ENCODE measurements at regions not wholly inside any gene's neighbourhood (a gene's known extent, or its start where the extent isn't known, plus 50 kb on each side); places are given as distances from the start of the nearest gene placed in this dataset.
A peak's percentile ranks its signal among the peaks of the same experiment; 100 is the strongest.

GRCh38 chr16:86375851-86376250, 134.5 kb upstream of the FOXF1 start:
- DNase-seq (ENCODE audit: low read depth), result no peak
- no peak overlapping the region for H3K4me3 ChIP-seq (ENCODE audit: low read depth, low read length)
- TF ChIP-seq CTCF (IDR thresholded peaks at IDR 0.05; ENCODE audit: insufficient read depth, low read depth, low read length), result no peak

- DNase-seq (ENCODE audit: low read depth), result no peak
- no peak for TF ChIP-seq CTCF (IDR thresholded peaks at IDR 0.05; ENCODE audit: insufficient read depth, low read depth, low read length)
- H3K4me3 ChIP-seq (ENCODE audit: low read depth, low read length), result no peak overlapping the region
These were observed 133.5 kb upstream of the FOXF1 start for GRCh38 chr16:86376837-86377236.

GRCh38 chr16:86377251-86378022, 132.9 kb upstream of the FOXF1 start:
- no peak overlapping the region for H3K4me3 ChIP-seq (ENCODE audit: low read depth, low read length)
- DNase-seq (ENCODE audit: low read depth), result no peak
- no peak for TF ChIP-seq CTCF (IDR thresholded peaks at IDR 0.05; ENCODE audit: insufficient read depth, low read depth, low read length)

GRCh38 chr16:86378128-86378527, 132.2 kb upstream of the FOXF1 start:
- no peak for TF ChIP-seq CTCF (IDR thresholded peaks at IDR 0.05; ENCODE audit: insufficient read depth, low read depth, low read length)

GRCh38 chr16:86378831-86379504, 131.4 kb upstream of the FOXF1 start:
- TF ChIP-seq CTCF (IDR thresholded peaks at IDR 0.05; ENCODE audit: insufficient read depth, low read depth, low read length), result no peak
- no peak overlapping the region for H3K4me3 ChIP-seq (ENCODE audit: low read depth, low read length)
- no peak for DNase-seq (ENCODE audit: low read depth)

More at GRCh38 chr16:86378128-86378527, 132.2 kb upstream of the FOXF1 start:
- no peak overlapping the region for H3K4me3 ChIP-seq (ENCODE audit: low read depth, low read length)
- no peak for DNase-seq (ENCODE audit: low read depth)

- no peak for TF ChIP-seq CTCF (IDR thresholded peaks at IDR 0.05; ENCODE audit: insufficient read depth, low read depth, low read length)
- H3K4me3 ChIP-seq (ENCODE audit: low read depth, low read length), result no peak overlapping the region
- DNase-seq (ENCODE audit: low read depth), result peak; percentile 62
These were observed 130.9 kb upstream of the FOXF1 start for GRCh38 chr16:86379505-86379846.

Measured in fibroblast of villous mesenchyme (primary cell).